ENCODE measurements at regions not wholly inside any gene's neighbourhood (a gene's known extent, or its start where the extent isn't known, plus 50 kb on each side); places are given as distances from the start of the nearest gene placed in this dataset.

DNA sequence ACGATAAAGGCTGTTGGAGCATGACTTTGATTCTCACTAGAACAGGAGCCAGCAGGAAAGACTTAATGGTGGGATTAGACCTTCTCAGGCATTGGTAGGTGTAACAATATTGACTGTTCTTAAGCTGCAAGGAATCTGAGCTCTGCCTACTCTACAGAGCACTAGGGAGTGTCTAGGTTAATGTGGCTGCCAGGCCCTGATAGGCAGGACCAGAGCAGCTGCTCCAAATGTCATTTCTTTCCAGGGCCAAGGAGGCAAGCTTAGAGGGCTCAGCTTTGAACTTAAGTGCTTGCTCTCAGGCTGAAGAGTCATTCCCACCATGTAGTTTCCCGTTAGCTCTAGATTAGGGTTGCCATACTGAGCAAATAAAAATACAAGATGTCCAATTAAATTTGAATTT is 96.8 kb downstream of the RAB18 start:
- no peak for TF ChIP-seq POLR2A (IDR thresholded peaks at IDR 0.05)
- TF ChIP-seq, protein P1, sequence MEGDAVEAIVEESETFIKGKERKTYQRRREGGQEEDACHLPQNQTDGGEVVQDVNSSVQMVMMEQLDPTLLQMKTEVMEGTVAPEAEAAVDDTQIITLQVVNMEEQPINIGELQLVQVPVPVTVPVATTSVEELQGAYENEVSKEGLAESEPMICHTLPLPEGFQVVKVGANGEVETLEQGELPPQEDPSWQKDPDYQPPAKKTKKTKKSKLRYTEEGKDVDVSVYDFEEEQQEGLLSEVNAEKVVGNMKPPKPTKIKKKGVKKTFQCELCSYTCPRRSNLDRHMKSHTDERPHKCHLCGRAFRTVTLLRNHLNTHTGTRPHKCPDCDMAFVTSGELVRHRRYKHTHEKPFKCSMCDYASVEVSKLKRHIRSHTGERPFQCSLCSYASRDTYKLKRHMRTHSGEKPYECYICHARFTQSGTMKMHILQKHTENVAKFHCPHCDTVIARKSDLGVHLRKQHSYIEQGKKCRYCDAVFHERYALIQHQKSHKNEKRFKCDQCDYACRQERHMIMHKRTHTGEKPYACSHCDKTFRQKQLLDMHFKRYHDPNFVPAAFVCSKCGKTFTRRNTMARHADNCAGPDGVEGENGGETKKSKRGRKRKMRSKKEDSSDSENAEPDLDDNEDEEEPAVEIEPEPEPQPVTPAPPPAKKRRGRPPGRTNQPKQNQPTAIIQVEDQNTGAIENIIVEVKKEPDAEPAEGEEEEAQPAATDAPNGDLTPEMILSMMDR (IDR thresholded peaks at IDR 0.05): no peak

Measured in body of pancreas (tissue), 4 donors.